Activated naive CD8-positive, alpha-beta T cell treated with anti-CD3 and anti-CD28 coated beads, Interleukin-2, amount 50 U/mL, for 16 hours (primary cell): ENCODE measurements at regions not wholly inside any gene's neighbourhood (a gene's known extent, or its start where the extent isn't known, plus 50 kb on each side); places are given as distances from the start of the nearest gene placed in this dataset.

ENCODE experiments used
- DNase-seq: peaks from one replicate; pipeline ENCODE4 v3.0.0-alpha.2; 2020; ENCODE audit warnings: low read depth, low spot score

DNA sequence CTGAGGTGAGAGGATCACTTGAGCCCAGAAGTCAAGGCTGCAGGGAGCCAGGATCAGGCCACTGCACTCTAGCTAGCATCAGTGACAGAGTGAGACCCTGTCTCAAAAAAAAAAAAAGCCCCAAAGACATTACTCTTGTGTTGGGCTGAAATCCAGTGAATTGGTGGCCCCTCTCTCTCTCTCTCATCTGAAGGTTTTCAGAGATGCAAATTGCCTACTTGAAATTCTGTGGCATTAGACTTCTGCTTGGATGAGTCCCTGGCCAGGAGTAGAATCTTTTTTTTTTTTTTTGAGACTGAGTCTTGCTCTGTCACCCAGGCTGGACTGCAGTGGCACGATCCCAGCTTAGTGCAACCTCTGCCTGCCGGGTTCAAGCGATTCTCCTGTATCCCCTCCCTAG lies 112.0 kb upstream of the ATF7IP start:
- DNase-seq, result no peak

DNA sequence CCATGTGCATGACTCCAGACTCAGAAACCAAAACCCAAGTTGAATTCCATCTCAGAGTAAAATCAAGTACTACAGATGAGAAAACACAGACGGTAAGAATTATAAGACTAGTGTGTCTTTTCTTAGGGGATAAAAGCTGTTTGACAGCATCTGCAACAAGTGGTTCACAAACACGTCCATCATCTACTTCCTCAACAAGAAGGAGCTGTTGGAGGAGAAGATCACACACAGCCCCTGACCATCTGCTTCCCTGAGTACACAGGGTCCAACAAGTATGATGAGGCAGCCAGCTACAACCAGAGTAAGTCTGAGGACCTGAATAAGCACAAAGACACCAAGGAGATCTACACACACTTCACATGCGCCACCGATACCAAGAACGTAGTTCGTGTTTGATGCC lies 110.7 kb upstream of the ATF7IP start:
- no peak for DNase-seq

DNA sequence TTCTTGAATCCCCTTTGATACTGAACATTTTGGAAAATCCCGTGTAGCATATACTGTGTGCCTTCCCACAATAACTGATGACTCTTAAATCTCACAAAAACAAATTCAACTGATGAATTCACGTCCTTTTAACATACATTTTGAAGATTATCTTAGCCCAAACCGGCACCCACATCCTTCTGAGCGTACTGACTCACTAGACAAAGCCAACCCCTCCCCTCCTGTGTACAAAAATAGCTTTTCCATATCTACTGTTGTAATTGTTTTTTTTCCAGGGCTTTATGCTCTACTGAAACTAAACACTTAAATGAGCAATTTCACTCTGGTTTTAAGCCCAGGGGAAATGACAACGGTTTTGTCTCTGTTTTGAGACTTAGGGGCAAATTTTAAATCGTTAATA lies 109.4 kb upstream of the ATF7IP start:
- no peak for DNase-seq

DNA sequence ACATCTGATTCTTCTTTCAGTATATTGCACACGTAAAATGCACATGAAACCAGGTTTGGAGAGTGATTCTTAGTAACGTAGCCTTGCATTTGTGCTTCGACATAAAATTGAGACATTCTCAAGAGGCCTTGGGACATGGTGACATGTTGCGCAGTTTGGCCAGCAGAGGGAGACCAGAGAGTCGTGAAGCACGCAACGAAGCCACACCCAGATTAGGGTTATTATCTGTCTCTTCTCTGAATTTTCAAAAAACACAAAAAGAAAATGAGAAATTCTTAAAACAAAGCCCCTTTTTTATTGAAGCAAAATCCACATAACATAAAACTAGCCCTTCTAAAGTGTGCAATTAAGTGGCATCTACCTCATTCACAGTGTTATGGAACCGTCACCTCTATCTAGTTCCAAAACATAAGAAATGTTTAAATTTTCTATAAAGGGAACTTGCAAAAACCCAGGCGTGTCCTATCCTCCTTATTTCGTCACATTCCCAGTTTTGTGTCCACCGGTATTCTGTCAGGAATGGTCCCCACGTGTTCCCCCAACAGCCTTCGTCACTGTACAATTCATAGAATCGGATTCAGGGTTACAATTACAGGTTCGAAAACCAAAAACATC lies 108.8 kb upstream of the ATF7IP start:
- DNase-seq, result peak; percentile 40

DNA sequence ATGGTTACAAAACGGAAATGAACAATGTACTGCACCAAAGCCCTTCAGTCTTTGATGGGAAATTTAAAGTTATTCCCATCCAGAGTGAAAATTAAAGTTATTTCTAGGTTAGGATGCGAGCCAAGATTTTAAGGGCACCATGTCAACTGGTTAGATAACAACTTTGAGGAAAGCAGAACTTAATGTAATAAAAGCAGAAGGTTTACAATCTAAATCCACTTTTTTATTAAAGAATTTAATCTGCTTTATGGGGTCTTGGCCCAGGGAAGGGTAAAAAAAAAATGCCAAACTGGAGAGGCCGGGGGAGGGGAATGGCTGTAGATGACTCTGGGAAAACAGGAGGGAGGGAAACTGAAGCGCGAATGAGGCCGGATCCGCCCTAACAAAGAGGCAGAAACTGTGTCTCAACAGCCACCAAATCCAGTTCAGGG lies 108.2 kb upstream of the ATF7IP start:
- no peak for DNase-seq

DNA sequence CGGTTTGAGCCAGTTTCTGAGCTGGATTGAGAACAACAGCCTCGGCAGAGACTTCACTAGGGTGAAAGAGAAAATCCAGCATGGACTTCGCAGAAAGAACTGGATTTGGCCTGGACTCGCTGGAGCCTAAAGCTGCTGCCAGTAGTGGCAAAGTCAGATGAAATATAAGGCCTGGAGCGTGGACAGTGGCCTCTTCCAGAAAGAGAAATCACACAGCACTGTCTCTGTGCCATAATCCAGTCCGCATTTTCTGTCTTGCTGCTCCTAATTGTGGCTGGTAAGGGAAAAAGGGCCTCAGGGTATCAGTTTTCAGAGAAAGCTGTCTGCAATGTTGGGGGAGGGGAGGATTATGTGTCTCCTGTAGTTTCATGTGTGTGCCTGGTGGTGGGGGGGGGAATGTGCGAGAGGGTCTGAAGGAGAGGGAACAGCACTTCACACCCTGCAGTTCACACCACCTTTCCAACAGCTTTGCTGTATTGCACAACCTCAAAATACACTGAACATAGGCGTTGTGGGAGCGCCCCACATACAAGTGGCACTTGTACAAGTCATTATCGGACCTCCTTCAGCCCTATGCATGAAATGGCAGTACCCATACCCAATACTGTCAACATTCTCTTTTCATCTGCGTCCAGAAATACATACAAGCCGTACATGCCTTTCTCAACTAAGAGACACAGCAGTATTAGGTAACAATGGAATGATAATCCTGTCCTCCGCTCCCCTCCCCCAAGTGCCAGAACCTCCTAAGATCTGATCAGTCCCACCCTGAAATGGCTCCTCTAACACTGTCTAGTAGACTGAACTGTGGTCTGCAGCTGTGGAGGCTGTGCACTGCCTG lies 107.5 kb upstream of the ATF7IP start:
- peak; percentile 28 for DNase-seq

DNA sequence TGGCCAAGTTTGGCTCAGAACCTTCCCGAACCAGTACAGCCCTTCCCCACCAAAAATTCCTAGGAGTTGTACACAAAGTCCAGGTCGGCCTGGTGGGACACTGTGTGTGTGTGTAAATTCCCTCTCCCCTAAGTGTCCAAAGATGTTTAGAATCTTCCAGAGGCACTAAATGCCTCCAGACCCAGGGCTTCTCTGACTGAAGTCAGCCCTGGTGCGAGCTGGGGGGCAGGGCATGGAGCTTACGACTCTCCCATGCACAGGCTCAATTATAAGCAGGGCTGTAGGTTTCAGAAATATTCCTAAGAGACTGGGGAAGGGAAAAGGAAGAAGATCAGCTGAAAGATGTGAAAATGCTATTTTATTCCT lies 106.9 kb upstream of the ATF7IP start:
- DNase-seq, result no peak

DNA sequence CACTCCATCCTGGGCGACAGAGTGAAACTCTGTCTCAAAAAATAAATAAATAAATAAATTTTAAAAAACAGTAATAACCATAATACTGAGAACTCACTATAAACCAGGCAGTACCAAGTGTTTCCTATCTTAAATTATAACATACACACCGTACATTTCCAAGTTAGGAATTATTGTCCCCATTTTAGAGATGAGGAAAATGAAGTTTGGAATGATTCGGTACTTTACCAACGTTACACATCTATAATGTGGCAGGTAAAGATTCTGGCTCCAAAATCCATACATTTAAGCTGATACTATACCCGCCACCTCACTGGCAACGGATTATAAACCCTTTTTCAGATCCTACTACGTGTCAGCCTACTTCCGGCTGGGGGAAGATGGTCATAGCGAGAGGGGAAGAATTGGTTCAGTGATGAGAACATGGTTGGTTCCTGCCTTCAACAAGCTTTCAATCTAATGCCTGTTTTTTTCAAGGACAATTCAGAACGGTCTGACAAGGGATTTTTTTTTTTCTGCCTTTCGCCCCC lies 105.9 kb upstream of the ATF7IP start:
- no peak for DNase-seq

DNA sequence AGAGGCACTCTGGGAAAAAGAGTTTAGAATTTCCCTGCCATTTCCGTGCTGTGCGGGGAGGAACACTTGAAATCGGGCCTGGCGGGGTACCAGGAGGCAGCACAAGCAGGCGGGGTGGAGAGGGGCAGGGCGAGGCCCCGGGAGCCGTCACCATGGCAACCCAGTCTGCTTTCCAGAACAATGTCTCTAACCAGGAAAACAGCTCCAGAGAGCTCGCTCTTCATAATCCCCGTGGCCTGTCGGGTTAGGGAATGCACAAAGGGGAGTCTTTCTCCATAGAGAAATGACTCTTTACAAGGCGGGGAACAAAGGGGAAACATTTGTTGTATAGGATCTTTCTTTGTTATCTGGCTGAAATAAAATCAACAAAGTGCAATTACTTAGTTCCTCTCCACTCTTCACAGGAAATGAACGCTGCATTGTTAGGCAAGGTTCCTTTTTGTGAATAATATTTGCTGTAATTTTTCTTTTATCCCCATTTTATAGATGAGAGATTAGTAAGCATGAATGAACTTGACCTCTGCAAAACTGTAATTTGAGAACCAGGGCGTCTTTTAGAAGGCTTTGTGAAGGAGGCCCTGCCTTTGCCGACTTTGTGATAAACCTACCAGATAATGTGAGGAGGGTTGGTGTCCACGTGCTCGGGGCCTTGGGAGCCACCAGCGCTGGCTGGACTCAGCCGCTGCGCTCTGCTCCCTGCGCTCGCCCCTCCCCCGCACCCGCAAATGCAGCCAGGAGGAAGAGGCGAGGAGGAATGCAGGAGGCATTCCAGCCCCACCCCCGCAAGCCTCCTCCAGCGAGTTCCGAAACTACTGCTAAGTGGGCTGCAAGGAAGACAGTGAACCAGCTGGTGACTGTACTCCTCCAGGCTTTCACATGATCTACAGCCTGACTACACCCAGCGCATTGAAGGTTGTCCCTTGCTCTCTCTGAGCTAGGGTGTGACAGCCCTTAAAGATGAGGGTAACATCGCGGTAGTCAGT lies 105.2 kb upstream of the ATF7IP start:
- no peak for DNase-seq

DNA sequence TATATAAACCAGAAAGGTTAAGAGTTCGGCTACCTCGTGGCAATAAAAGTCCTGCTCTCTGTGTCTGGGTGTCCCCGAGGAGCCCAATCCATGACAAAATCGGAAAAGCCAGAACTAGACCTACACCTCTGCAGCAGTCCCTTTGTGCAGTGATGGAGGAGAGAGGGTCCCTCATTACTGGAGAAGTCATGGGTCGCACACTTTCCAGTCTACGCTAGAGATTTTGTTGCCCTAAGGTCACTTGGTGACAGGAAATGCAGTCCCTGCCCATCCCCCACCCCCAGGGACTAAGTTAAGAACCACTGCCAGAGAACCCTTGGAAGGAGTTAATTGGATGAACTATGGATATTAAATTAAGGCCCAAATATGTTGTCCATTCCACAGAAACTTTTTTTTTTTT lies 104.4 kb upstream of the ATF7IP start:
- DNase-seq, result no peak

DNA sequence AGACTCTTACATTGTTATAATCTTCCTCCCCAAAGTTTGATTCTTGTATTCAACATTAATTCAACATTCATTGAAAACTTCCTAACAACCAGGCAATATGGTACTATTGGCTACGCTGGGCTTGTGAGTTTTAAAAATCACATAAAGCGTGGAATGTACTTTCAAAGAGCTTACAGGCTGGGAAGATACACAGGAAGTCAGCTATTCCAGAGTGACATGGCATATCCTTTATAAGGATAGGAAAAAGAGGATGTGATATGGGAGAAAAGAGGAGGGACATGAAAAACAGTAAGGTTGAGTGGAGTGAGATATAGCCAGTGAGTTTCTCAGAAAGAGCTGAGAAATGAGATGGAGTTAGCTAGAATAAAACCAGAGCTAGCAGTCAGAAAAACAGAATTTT lies 103.6 kb upstream of the ATF7IP start:
- DNase-seq, result no peak

DNA sequence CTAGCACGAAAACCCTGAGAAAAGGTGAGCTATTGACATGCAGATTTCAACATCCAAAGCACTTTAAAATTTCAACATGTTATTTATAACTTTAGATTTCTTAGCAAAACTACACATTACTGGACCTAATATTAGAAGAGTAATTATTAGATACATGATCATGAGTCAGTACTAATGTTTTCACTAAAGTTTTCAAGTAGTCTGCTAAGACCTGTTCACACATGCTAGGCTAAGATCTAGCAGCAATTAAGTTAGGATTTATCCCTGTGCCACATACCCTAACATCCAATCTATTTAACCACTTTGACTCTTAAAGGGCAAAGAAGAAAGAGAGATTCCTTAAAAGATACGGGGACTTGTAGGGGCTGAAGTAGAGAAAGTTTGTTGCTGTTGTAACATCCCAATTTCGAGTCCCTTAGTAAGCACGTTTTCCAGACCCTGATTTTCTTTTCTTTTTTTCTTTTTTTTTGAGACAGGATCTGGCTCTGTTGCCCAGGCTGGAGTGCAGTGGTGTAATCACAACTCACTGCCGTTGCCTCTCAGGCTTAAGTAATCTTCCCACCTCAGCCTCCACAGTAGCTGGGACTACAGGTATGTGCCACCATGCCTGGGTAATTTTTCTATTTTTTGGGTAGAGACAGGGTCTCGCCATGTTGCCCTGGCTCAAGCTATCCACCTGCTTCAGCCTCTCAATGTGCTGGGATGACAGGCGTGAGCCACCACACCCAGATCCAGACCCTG lies 102.5 kb upstream of the ATF7IP start:
- DNase-seq, result no peak

DNA sequence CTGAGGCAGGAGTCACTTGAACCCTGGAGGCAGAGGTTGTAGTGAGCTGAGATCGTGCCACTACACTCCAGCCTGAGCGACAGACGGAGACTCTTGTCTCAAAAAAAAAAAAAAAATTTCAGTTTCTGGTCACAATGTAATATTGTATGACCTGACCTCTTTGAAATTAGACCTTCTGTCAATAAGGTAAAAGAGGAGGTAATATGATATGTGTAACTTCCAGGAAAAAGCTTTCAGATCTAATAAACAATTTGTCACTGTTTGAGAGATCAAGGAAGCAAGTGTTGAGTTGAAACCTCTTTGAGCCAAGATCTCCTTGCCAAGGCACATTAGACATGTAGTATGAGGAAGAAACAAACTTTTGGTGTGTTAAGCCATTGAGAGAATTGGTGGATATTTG lies 101.7 kb upstream of the ATF7IP start:
- DNase-seq, result no peak

DNA sequence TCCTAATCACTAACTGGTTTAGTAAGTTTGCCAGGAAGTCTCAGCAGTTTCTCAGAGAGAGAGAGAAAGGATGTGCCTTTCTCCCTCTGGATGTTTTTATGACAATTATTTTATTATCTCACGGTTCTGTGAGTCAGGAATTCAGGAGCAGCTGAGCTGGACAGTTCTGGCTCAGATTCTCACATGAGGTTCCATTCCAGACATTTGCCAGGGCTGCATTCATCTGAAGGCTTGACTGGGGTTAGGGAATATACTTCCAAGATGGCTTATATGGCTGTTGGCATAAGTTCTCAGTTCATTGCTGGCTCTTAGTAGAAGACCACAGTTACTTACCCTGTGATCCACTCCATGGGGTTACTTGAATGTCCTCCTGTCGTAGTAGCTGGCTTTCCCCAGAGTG lies 101.2 kb upstream of the ATF7IP start:
- DNase-seq, result no peak

DNA sequence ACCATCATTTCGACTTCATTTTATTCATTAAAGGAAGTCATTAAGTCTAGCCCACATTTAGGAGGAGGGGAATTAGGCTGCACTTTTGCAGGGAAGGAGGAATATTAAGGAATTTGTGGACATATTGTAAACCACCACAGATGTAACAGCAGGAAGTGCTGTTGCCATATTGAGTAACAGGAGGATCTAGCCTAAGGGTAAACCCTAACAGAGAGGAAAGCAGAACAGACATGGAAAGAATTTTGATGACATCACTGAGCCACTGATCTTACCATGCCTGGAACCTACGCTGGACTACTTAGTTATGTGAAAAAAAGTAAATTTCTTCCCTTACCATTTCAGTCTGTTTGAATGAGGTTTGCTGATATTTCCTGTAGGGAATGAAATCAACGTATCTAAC lies 100.7 kb upstream of the ATF7IP start:
- no peak for DNase-seq

DNA sequence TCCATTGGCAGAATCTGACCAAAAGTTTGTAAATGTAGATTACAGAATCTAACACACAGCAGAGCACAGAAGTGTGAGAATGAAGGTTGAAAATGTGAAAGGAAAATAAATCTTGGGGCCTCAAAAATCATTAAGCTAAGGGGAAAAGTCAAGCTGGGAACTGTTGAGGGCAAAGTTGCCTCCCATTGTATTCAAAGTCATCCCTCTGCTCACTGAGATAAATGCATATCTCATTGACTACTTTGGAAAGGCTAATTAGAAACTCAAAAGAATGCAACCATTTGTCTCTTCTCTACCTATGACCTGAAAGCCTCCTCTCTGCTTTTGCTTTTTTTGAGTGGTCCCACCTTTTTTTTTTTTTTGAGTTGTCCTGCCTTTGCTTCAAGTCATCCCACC lies 97.4 kb upstream of the ATF7IP start:
- DNase-seq, result no peak

DNA sequence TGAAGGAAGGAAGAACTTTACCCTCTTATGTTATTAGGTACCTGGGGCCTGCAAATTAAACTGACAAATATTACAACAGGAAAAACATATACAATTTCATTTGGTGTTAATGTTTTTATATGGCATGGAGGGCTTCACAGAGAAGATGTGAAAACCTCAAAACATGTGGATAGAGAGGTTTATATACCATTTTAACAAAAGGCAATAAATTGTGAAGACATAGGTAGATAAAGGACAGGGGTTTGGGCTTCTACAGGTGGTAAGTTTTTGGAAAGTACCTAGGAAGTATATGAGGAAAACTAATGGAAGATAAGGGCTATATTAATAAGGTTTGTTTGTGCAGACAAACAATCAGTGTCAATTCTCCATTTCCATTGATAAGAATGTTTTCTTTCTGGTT lies 95.1 kb upstream of the ATF7IP start:
- no peak for DNase-seq

DNA sequence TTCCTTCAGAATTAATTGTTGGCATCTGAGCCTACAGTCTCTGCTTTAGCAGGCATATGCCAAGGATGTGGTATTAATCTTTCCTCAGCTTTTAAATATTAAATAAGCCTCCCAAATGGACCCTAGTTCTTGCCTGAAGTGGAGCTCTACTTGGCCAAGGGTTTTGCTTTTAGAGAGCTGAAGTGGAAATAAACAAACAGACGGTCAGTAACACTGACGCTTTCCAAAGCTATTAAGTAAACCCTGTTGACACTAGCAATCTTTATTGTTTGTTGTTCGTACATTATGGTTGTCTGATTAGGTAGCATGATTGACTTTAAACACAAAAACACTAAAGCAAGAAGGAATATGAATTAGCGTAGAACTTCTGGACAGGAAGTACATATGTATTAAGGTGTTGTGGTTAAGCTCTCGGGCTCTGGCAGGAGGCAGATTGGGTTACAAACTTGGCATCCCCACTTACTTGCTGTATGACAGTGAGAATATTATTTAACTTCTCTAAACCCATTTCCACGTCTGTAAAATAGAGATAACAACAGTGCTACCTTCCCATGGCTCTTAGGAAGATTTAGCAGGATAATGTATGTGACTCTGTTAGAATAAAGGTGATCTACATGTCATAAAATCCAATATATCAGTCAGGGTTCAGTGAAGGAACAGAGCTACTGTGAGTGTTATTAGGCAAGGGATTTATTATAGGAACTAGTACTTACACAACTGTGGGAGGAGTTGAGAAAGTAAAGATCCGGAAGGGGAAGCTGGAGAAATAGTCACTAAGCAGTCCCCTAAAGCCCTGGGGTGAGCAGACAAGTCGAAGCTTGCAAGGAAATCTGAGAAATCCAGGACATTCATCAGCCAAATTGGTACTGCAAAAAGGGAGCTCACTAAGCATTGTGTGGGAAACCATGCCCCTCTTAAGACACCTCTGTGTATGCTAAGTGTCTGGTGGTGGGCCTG lies 92.2 kb upstream of the ATF7IP start:
- DNase-seq, result no peak

DNA sequence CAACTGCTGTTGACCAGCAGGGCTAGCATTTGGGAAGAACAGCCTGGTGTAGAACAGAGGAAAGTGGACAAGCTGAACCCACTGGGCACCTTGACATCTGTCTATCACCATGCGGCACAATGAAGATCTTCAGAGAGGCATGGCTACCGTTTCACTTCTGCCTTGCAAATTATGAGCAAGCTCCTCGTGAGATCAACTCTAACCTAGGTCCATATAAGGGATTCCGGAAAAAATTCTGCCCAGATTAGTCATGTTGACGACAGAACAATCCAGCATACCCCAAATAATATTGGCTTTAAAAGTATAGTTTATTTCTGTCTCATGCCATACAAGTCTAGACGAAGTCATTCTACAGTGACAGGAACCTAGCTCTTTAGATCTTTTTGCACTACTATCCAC lies 91.6 kb upstream of the ATF7IP start:
- DNase-seq, result no peak

DNA sequence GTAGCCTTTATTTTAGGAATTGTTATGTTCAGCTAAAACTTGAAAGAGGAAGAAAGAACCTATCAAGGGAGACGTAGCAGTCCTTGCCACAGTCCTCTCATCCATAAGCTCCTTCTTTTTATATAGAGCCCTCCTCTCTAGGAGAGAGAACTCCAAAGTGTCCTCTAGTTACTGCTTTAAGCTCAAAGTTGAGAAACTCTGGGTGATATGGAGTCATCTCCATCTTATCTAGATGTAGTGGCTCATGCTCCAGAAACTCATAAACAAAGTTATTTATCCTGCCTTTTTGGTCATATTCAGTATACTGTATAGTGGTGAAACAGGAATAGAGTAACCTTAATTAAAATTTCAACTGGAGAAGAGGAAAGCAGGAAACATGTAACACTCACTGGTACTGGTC lies 90.4 kb upstream of the ATF7IP start:
- DNase-seq, result no peak
